Nephron (organoid): ENCODE measurements at regions not wholly inside any gene's neighbourhood (a gene's known extent, or its start where the extent isn't known, plus 50 kb on each side); places are given as distances from the start of the nearest gene placed in this dataset.
"Not testable (repeated sequence)": the region's sequence is repeated elsewhere in the genome, so short reads cannot be mapped to it uniquely, and the experiment has no call there.

Source experiments
- H3K27ac Mint-ChIP-seq, 3 experiments: 2 replicates each; pipeline ENCODE4 v1.8.0; 2020; ENCODE audit warnings: mixed read lengths in 3 of 3, mild to moderate bottlenecking in 2 of 3, moderate library complexity in 1 of 3
- H3K27me3 Mint-ChIP-seq: 2 replicates; pipeline ENCODE4 v1.8.0; 2021; ENCODE audit warnings: low read depth, mild to moderate bottlenecking, moderate library complexity, mixed read lengths
- H3K36me3 Mint-ChIP-seq: 2 replicates; pipeline ENCODE4 v1.8.0; 2020; ENCODE audit warnings: low read depth, mixed read lengths
- H3K4me1 Mint-ChIP-seq: 2 replicates; pipeline ENCODE4 v1.8.0; 2020; ENCODE audit warnings: mixed read lengths
- H3K4me3 Mint-ChIP-seq, 3 experiments: 2 replicates each; pipeline ENCODE4 v1.8.0; 2020; ENCODE audit warnings: mild to moderate bottlenecking in 3 of 3, mixed read lengths in 3 of 3, moderate library complexity in 2 of 3
- H3K9me3 Mint-ChIP-seq: 2 replicates; pipeline ENCODE4 v1.8.0; 2020; ENCODE audit warnings: mixed read lengths
- CTCF ChIP-seq, 3 experiments: fragments of 200-600 bp; sonication (generic); IDR thresholded peaks; one replicate each; pipeline ENCODE4 v1.5.0; 2021; ENCODE audit warnings: antibody characterized with exemption in 3 of 3; ENCODE audit not compliant: unreplicated experiment in 3 of 3

DNA sequence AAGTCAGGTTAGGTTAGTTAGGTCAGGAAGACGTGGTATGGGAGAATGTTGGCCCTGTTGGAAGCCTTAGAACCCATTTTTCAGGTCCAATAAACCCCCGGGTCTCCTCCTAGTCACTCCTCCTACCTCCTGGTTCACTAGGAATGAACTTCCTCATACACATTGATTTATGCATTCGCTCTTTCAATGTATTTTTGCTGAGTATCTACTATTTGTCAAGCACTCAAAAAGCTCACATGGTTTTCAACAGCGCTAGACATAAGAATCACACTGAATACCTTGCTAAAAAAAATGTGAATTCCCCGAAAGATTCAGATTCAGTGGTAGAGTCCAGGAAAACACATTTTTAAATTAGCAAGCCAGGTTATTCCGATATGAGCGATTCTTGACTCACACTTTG is 85.8 kb upstream of the LRRN2 start:
- H3K27me3 Mint-ChIP-seq: peaks cover 48% of the 10 kb centered on the region
- no peak overlapping the region for H3K27ac Mint-ChIP-seq
- no peaks in the 10 kb centered on the region for H3K9me3 Mint-ChIP-seq
- H3K36me3 Mint-ChIP-seq: no peaks in the 10 kb centered on the region
- H3K4me1 Mint-ChIP-seq: no peaks in the 10 kb centered on the region
- H3K4me3 Mint-ChIP-seq: no peak overlapping the region
- TF ChIP-seq CTCF (IDR thresholded peaks at IDR 0.05; ENCODE audit: unreplicated experiment in 3 of 3): no peak

GRCh38 chr1:204773246-204773645 is 87.7 kb upstream of the LRRN2 start:
- H3K9me3 Mint-ChIP-seq: no peaks in the 10 kb centered on the region
- H3K27ac Mint-ChIP-seq: no peak overlapping the region
- H3K4me1 Mint-ChIP-seq: no peaks in the 10 kb centered on the region
- no peak for TF ChIP-seq CTCF (IDR thresholded peaks at IDR 0.05; ENCODE audit: unreplicated experiment in 3 of 3)
- no peaks in the 10 kb centered on the region for H3K36me3 Mint-ChIP-seq
- peaks cover 42% of the 10 kb centered on the region for H3K27me3 Mint-ChIP-seq
- no peak overlapping the region for H3K4me3 Mint-ChIP-seq

DNA sequence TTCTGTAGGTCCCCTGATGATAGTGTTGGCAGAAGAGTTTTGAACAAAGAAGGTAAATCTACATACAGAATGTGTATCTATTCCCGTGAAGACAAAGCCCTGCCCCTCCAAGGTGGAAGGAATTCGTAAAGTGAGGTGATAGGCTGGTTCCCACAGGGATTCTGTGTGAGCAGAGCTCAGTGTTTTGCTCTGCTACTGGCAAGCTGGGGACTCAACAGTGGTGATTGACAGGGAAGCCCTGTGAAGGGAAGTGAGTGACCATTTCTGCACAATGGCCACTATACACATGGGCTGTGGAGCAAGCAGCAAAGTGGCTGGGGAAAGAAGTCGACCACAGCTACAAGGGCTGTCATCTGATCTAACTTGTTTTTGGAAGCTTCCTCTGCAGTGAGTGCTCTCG is 90.0 kb upstream of the LRRN2 start:
- no peaks in the 10 kb centered on the region for H3K9me3 Mint-ChIP-seq
- no peaks in the 10 kb centered on the region for H3K36me3 Mint-ChIP-seq
- peaks cover 21% of the 10 kb centered on the region for H3K27me3 Mint-ChIP-seq
- no peaks in the 10 kb centered on the region for H3K4me1 Mint-ChIP-seq
- H3K27ac Mint-ChIP-seq: no peak overlapping the region
- TF ChIP-seq CTCF (IDR thresholded peaks at IDR 0.05; ENCODE audit: unreplicated experiment in 3 of 3): no peak
- H3K4me3 Mint-ChIP-seq: no peak overlapping the region

DNA sequence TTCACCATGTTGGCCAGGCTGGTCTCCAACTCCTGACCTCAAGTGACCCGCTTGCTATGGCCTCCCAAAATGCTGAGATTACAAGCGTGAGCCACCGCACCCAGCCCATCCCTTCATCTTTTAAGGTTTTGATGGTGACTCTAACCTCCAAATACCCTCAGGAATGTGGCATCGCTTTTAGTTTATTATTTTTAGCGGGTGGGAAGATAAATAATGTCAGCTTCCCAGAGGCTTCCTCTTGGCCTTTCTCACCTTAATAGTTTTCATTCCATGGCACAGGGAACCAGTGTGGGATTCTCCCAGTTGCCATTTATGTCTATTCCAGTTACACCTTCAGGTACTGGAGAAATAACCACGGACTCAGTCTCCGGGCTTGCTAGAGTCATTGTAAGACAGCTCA is 92.1 kb upstream of the LRRN2 start:
- Mint-ChIP-seq H3K27me3 (peaks cover 14% of the 10 kb centered on the region), H3K4me3 (no peak overlapping the region), H3K9me3 (no peaks in the 10 kb centered on the region), H3K36me3 (no peaks in the 10 kb centered on the region), H3K4me1 (no peaks in the 10 kb centered on the region), H3K27ac (no peak overlapping the region)
- no peak for TF ChIP-seq CTCF (IDR thresholded peaks at IDR 0.05; ENCODE audit: unreplicated experiment in 3 of 3)

GRCh38 chr1:204780630-204781029 is 90.0 kb upstream of the NFASC start:
- H3K4me1 Mint-ChIP-seq: peaks cover 6% of the 10 kb centered on the region
- H3K27ac Mint-ChIP-seq: no peak overlapping the region
- H3K4me3 Mint-ChIP-seq: no peak overlapping the region
- TF ChIP-seq CTCF (IDR thresholded peaks at IDR 0.05; ENCODE audit: unreplicated experiment in 3 of 3): no peak
- peaks cover 8% of the 10 kb centered on the region for H3K27me3 Mint-ChIP-seq
- H3K9me3 Mint-ChIP-seq: no peaks in the 10 kb centered on the region
- H3K36me3 Mint-ChIP-seq: no peaks in the 10 kb centered on the region

DNA sequence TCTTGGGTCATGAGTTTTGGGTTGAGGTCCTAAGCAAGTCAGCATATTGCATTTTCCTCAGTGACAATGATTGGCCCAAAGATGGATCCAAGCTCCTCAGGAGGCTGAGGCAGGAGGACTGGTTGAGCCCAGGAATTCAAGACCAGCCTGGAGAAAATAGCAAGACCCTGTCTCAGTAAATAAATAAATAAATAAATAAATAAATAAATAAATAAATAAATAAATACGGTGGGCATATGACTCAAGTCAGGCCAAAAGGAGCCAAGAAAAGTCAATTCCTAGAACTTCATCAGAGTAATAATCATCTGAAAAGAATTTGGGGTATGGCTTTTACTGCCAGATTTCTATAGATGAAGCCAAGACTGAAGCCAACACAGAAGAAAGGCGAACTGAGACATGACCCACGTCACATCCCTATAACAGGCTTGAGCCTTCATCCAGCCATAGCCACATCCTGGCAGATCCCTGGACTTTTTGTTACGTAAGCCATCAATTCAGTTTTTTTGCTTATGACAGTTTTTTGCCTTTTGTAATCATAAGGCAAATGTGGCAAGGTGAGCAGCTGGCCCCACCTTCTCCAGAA is 88.5 kb upstream of the NFASC start:
- Mint-ChIP-seq H3K9me3 (no peaks in the 10 kb centered on the region), H3K4me3 (no peak overlapping the region)
- TF ChIP-seq CTCF (IDR thresholded peaks at IDR 0.05; ENCODE audit: unreplicated experiment in 3 of 3): no peak

DNA sequence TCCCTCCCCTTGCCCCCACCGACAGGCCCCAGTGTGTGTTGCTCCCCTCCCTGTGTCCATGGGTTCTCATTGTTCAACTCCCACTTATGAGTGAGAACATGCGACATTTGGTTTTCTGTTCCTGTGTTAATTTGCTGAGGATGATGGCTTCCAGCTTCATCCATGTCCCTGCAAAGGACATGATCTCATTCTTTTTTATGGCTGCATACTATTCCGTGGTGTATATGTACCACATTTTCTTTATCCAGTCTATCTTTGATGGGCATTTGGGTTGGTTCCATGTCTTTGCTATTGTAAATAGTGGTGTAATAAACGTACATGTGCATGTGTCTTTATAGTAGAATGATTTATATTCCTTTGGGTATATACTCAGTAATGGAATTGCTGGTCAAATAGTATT is 85.6 kb upstream of the NFASC start:
- H3K36me3 Mint-ChIP-seq, H3K9me3 Mint-ChIP-seq, H3K4me1 Mint-ChIP-seq, H3K4me3 Mint-ChIP-seq, H3K27ac Mint-ChIP-seq: not testable (repeated sequence)
- H3K27me3 Mint-ChIP-seq: peaks cover 23% of the 10 kb centered on the region

More for the DNA sequence above, 88.5 kb upstream of the NFASC start:
- no peaks in the 10 kb centered on the region for H3K36me3 Mint-ChIP-seq
- H3K27me3 Mint-ChIP-seq: peaks cover 14% of the 10 kb centered on the region
- H3K27ac Mint-ChIP-seq: no peak overlapping the region
- H3K4me1 Mint-ChIP-seq: peaks cover 6% of the 10 kb centered on the region
